ENCODE measurements at regions not wholly inside any gene's neighbourhood (a gene's known extent, or its start where the extent isn't known, plus 50 kb on each side); places are given as distances from the start of the nearest gene placed in this dataset.

GRCh38 chr11:103829596-103829995 lies 206.8 kb upstream of the DDI1 start:
- TF ChIP-seq FOXM1 (IDR thresholded peaks at IDR 0.05; ENCODE audit: borderline replicate concordance), result no peak
- no peak for TF ChIP-seq ELF4 (IDR thresholded peaks at IDR 0.05)
- TF ChIP-seq BHLHE40 (IDR thresholded peaks at IDR 0.05; ENCODE audit: borderline replicate concordance), result no peak
- no peak for TF ChIP-seq PKNOX1 (IDR thresholded peaks at IDR 0.05)
- no peak for TF ChIP-seq SP1 (IDR thresholded peaks at IDR 0.05)
- no peak for TF ChIP-seq ZNF384 (IDR thresholded peaks at IDR 0.05)
- no peak for TF ChIP-seq SUZ12 (IDR thresholded peaks at IDR 0.05)
- no peak for TF ChIP-seq TARDBP (IDR thresholded peaks at IDR 0.05)
- no peak for TF ChIP-seq FOXK2 (IDR thresholded peaks at IDR 0.05)
- TF ChIP-seq ARNT (IDR thresholded peaks at IDR 0.05), result no peak
- no peak for TF ChIP-seq L3MBTL2 (conservative IDR thresholded peaks at IDR 0.05)
- no peak for TF ChIP-seq FOXA1 (IDR thresholded peaks at IDR 0.05)
